OCI-LY7 (cell line): ENCODE measurements at regions not wholly inside any gene's neighbourhood (a gene's known extent, or its start where the extent isn't known, plus 50 kb on each side); places are given as distances from the start of the nearest gene placed in this dataset.

Experiments
- BruUV-seq: library from RNA; stranded (reverse); fragments of 400-500 nt; replicated peaks from 2 replicates; lab custom pipeline; 2021; lab: Mats Ljungman, UMichigan
- CTCF ChIA-PET: fragments of 300-600 bp; sonication (Branson Sonifier 250); formaldehyde crosslinking; loops from one replicate; lab custom pipeline; 2022; ENCODE audit warnings: antibody characterized with exemption; ENCODE audit not compliant: unreplicated experiment; lab: Charles Lee
- POLR2A ChIA-PET: fragments of 300-600 bp; sonication (Branson Sonifier 250); formaldehyde crosslinking; loops from one replicate; lab custom pipeline; 2022; ENCODE audit warnings: antibody characterized with exemption; lab: Charles Lee
- DNase-seq: peaks from one replicate; pipeline ENCODE4 v3.0.0-alpha.2; 2015; ENCODE audit warnings: low spot score
- H2AFZ ChIP-seq: fragments of 200-600 bp; sonication (generic), shearing (Covaris generic); 2 replicates; pipeline ENCODE4 v1.6.1; 2014; ENCODE audit warnings: mild to moderate bottlenecking, antibody characterized with exemption, low read length, moderate library complexity
- H3K27ac ChIP-seq: fragments of 200-600 bp; sonication (generic); 2 replicates; pipeline ENCODE4 v1.5.1; 2014; ENCODE audit warnings: mixed run types, low read depth, mild to moderate bottlenecking, moderate library complexity, low read length, inconsistent platforms; ENCODE audit not compliant: poor library complexity, severe bottlenecking
- H3K36me3 ChIP-seq: fragments of 200-600 bp; sonication (generic); 2 replicates; pipeline ENCODE4 v1.6.1; 2014; ENCODE audit warnings: mild to moderate bottlenecking, antibody characterized with exemption, low read length, moderate library complexity, mixed read lengths; ENCODE audit not compliant: insufficient read depth
- H3K4me1 ChIP-seq: fragments of 200-600 bp; sonication (generic); 2 replicates; pipeline ENCODE4 v1.5.1; 2014; ENCODE audit warnings: mild to moderate bottlenecking, low read length; ENCODE audit not compliant: insufficient read depth, poor library complexity, severe bottlenecking
- H3K4me2 ChIP-seq: fragments of 200-600 bp; sonication (generic); 2 replicates; pipeline ENCODE4 v1.6.1; 2014; ENCODE audit warnings: mild to moderate bottlenecking, low read length
- H3K4me3 ChIP-seq: fragments of 200-600 bp; sonication (generic); 2 replicates; pipeline ENCODE4 v1.5.1; 2014; ENCODE audit warnings: mild to moderate bottlenecking, low read depth, low read length; ENCODE audit not compliant: poor library complexity, severe bottlenecking
- H3K79me2 ChIP-seq: fragments of 200-600 bp; sonication (generic); 2 replicates; pipeline ENCODE4 v1.6.1; 2016; ENCODE audit warnings: low read depth, mild to moderate bottlenecking, low read length, moderate library complexity, mixed read lengths; ENCODE audit not compliant: insufficient read depth
- H3K9me2 ChIP-seq: fragments of 200-600 bp; sonication (generic); 2 replicates; pipeline ENCODE4 v1.6.1; 2016; ENCODE audit warnings: mild to moderate bottlenecking, low read length, mixed read lengths; ENCODE audit not compliant: insufficient read depth
- H3K9me3 ChIP-seq: fragments of 200-600 bp; sonication (generic); 2 replicates; pipeline ENCODE4 v1.6.1; 2014; ENCODE audit warnings: mild to moderate bottlenecking, mixed run types, low read length, mixed read lengths
- H4K20me1 ChIP-seq: fragments of 200-600 bp; sonication (generic); 2 replicates; pipeline ENCODE4 v1.6.1; 2014; ENCODE audit warnings: mild to moderate bottlenecking, antibody characterized with exemption, low read length, moderate library complexity, mixed read lengths; ENCODE audit not compliant: insufficient read depth
- CTCF ChIP-seq: fragments of 200-600 bp; sonication (generic); conservative IDR thresholded peaks from 2 replicates; pipeline ENCODE4 v1.5.1; 2014; ENCODE audit warnings: mild to moderate bottlenecking, antibody characterized with exemption, low read length, moderate library complexity, mixed read lengths
- EZH2phosphoT487 ChIP-seq: fragments of 200-600 bp; sonication (generic); IDR thresholded peaks from 2 replicates; pipeline ENCODE4 v1.6.1; 2018; ENCODE audit warnings: low read depth, borderline replicate concordance, mild to moderate bottlenecking, mixed run types, antibody characterized with exemption, low read length, moderate library complexity, mixed read lengths
- intact Hi-C: fragments of 100-400 bp; cut with micrococcal nuclease; formaldehyde crosslinking; loops from one replicate; pipeline ENCODE4 v1.10.0; 2022; ENCODE audit not compliant: unreplicated experiment

- no peak for DNase-seq
- H3K4me1 ChIP-seq = no peaks in the 10 kb centered on the region
- CTCF ChIA-PET = no interaction called here
- intact Hi-C loops = no loop called here
- no peak overlapping the region for H3K4me3 ChIP-seq
- H2AFZ ChIP-seq = no peak overlapping the region
- POLR2A ChIA-PET = no interaction called here
- BruUV-seq = no TSS peak
- H3K36me3 ChIP-seq = no peaks in the 10 kb centered on the region
- H3K27ac ChIP-seq = no peak overlapping the region
- H3K9me2 ChIP-seq = no peaks in the 10 kb centered on the region
- no peaks in the 10 kb centered on the region for H3K79me2 ChIP-seq
- TF ChIP-seq EZH2phosphoT487 = no peak
- no peak for TF ChIP-seq CTCF
- no peak overlapping the region for H3K4me2 ChIP-seq
- no peaks in the 10 kb centered on the region for H3K9me3 ChIP-seq
- no peaks in the 10 kb centered on the region for H4K20me1 ChIP-seq
Measured at GRCh38 chr18:1014951-1015624, 110.4 kb downstream of the ADCYAP1 start.

GRCh38 chr18:1015777-1016176 lies 111.1 kb downstream of the ADCYAP1 start:
- BruUV-seq = no TSS peak
- CTCF ChIA-PET = no interaction called here
- POLR2A ChIA-PET = no interaction called here
- Histone ChIP-seq H3K4me3 (no peak overlapping the region), H4K20me1 (no peaks in the 10 kb centered on the region), H3K4me1 (no peaks in the 10 kb centered on the region), H3K4me2 (no peak overlapping the region), H3K36me3 (no peaks in the 10 kb centered on the region), H3K79me2 (no peaks in the 10 kb centered on the region), H3K9me2 (no peaks in the 10 kb centered on the region), H3K27ac (no peak overlapping the region), H2AFZ (no peak overlapping the region), H3K9me3 (no peaks in the 10 kb centered on the region)
- DNase-seq = no peak
- no peak for TF ChIP-seq CTCF
- intact Hi-C loops = no loop called here

GRCh38 chr18:1017227-1018058 lies 112.8 kb downstream of the ADCYAP1 start:
- no peaks in the 10 kb centered on the region for H3K79me2 ChIP-seq
- no peaks in the 10 kb centered on the region for H3K9me2 ChIP-seq
- no peak overlapping the region for H3K4me3 ChIP-seq
- BruUV-seq = no TSS peak
- no peaks in the 10 kb centered on the region for H4K20me1 ChIP-seq
- intact Hi-C loops = no loop called here
- H3K9me3 ChIP-seq = no peaks in the 10 kb centered on the region
- ChIA-PET POLR2A (no interaction called here), CTCF (no interaction called here)
- H3K4me2 ChIP-seq = no peak overlapping the region
- H3K36me3 ChIP-seq = no peaks in the 10 kb centered on the region
- no peak overlapping the region for H3K27ac ChIP-seq
- TF ChIP-seq EZH2phosphoT487 = no peak
- no peak for TF ChIP-seq CTCF
- DNase-seq = no peak
- no peak overlapping the region for H2AFZ ChIP-seq
- H3K4me1 ChIP-seq = no peaks in the 10 kb centered on the region
